Panc1 (cell line): ENCODE measurements at regions not wholly inside any gene's neighbourhood (a gene's known extent, or its start where the extent isn't known, plus 50 kb on each side); places are given as distances from the start of the nearest gene placed in this dataset.

Experiments
- ATAC-seq: fragments of 200-7000 bp; cut with Tn5 transposase; 2 replicates; pipeline ENCODE4 v1.9.1; 2020; ENCODE audit warnings: mild to moderate bottlenecking, moderate library complexity
- BruUV-seq: library from RNA; stranded (reverse); fragments of 400-500 nt; replicated peaks from 2 replicates; lab custom pipeline; 2021; lab: Mats Ljungman, UMichigan
- CTCF ChIA-PET: fragments of 300-600 bp; sonication (Branson Sonifier 250); formaldehyde crosslinking; loops from one replicate; lab custom pipeline; 2022; ENCODE audit warnings: antibody characterized with exemption; lab: Charles Lee
- POLR2A ChIA-PET: fragments of 300-600 bp; sonication (Branson Sonifier 250); formaldehyde crosslinking; loops from one replicate; lab custom pipeline; 2022; ENCODE audit warnings: antibody characterized with exemption; lab: Charles Lee
- DNase-seq: peaks from one replicate; pipeline ENCODE4 v3.0.0-alpha.2; 2010; ENCODE audit warnings: low read depth, low spot score
- H3K27ac ChIP-seq: 2 replicates; pipeline ENCODE4 v1.5.1; 2011; ENCODE audit warnings: mild to moderate bottlenecking, low read length, inconsistent platforms
- H3K27me3 ChIP-seq: fragments of 200-500 bp; sonication (Bioruptor generic); 2 replicates; pipeline ENCODE4 v1.6.0; 2014; ENCODE audit warnings: low read length, inconsistent platforms; ENCODE audit not compliant: control insufficient read depth, insufficient read depth
- H3K36me3 ChIP-seq: fragments of 200-500 bp; sonication (Bioruptor generic); 2 replicates; pipeline ENCODE4 v1.5.1; 2014; ENCODE audit warnings: inconsistent platforms, mild to moderate bottlenecking, low read length, moderate library complexity; ENCODE audit not compliant: control insufficient read depth, insufficient read depth
- H3K4me1 ChIP-seq: 2 replicates; pipeline ENCODE4 v1.5.1; 2011; ENCODE audit warnings: inconsistent platforms, mild to moderate bottlenecking, low read length, moderate library complexity; ENCODE audit not compliant: control insufficient read depth, insufficient read depth
- H3K4me3 ChIP-seq, 2 experiments: 2 replicates each; pipeline ENCODE4 v1.5.1; 2011 to 2012; ENCODE audit warnings: low read depth in 2 of 2, low read length in 2 of 2, mild to moderate bottlenecking in 2 of 2, inconsistent platforms in 1 of 2, moderate library complexity in 1 of 2
- H3K9me3 ChIP-seq: fragments of 200-500 bp; sonication (Bioruptor generic); 2 replicates; pipeline ENCODE4 v1.5.1; 2014; ENCODE audit warnings: low read depth, mild to moderate bottlenecking, inconsistent platforms, low read length, moderate library complexity; ENCODE audit not compliant: control insufficient read depth, insufficient read depth
- CTCF ChIP-seq: fragments of 450-650 bp; IDR thresholded peaks from 2 replicates; pipeline ENCODE4 v1.5.1; 2017; ENCODE audit warnings: mild to moderate bottlenecking
- POLR2AphosphoS5 ChIP-seq: IDR thresholded peaks from 2 replicates; pipeline ENCODE4 v1.6.1; 2012; ENCODE audit warnings: mild to moderate bottlenecking, low read depth, low read length, moderate library complexity
- SIN3A ChIP-seq: IDR thresholded peaks from 2 replicates; pipeline ENCODE4 v1.6.1; 2012; ENCODE audit warnings: low read depth, mild to moderate bottlenecking, low read length, moderate library complexity, borderline replicate concordance; ENCODE audit not compliant: insufficient read depth
- TCF7L2 ChIP-seq: IDR thresholded peaks from 2 replicates; pipeline ENCODE4 v1.6.1; 2011; ENCODE audit warnings: mild to moderate bottlenecking, low read depth, low read length, inconsistent platforms
- in situ Hi-C: cut with HindIII; loops from 2 replicates; pipeline ENCODE4 v1.10.0; 2016; ENCODE audit warnings: low sequenced_read_pairs, low pct_unique_long_range_greater_than_20kb
- intact Hi-C: fragments of 100-400 bp; cut with micrococcal nuclease; formaldehyde crosslinking; loops from one replicate; pipeline ENCODE4 v1.10.0; 2022; ENCODE audit not compliant: unreplicated experiment
- TF ChIP-seq, protein P1 (sequence below), 2 experiments: IDR thresholded peaks; 2 replicates each; pipeline ENCODE4 v1.6.1; 2011 to 2012; ENCODE audit warnings: low read depth in 2 of 2, control low read depth in 1 of 2, low read length in 1 of 2, mild to moderate bottlenecking in 1 of 2, moderate library complexity in 1 of 2; ENCODE audit not compliant: insufficient read depth in 1 of 2

DNA sequence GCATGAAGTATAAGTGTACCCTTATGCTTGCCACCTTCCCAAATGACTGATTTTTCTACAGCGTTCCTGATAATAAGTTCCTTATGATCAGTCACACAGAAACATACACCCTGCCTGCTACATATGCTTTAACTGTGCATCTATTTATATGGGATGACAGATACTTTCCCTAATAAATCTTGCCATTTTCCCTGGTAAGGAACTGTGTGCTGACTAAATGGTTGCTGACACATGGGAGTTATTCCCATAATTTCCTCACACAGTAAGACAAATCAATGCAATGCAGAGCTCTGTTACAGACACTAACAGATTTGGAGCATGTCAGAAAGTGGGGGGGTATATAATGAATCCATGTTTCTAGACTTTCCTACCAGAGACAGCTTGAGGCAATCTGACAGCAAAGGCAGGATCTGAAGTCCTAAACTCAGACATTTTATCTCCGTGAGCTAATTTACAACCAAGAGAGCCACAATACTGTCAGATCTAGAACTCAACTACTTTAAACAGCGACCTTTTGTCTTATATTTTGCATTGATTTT lies 86.9 kb upstream of the TCF12 start:
- BruUV-seq, result no TSS peak
- no peaks in the 10 kb centered on the region for H3K9me3 ChIP-seq
- in situ Hi-C loops, result no loop called here
- ATAC-seq (no peak), DNase-seq (no peak)
- H3K27ac ChIP-seq, result no peak overlapping the region
- no peak for TF ChIP-seq CTCF
- no peak for TF ChIP-seq TCF7L2
- TF ChIP-seq POLR2AphosphoS5, result no peak
- TF ChIP-seq SIN3A, result no peak
- TF ChIP-seq, protein P1, sequence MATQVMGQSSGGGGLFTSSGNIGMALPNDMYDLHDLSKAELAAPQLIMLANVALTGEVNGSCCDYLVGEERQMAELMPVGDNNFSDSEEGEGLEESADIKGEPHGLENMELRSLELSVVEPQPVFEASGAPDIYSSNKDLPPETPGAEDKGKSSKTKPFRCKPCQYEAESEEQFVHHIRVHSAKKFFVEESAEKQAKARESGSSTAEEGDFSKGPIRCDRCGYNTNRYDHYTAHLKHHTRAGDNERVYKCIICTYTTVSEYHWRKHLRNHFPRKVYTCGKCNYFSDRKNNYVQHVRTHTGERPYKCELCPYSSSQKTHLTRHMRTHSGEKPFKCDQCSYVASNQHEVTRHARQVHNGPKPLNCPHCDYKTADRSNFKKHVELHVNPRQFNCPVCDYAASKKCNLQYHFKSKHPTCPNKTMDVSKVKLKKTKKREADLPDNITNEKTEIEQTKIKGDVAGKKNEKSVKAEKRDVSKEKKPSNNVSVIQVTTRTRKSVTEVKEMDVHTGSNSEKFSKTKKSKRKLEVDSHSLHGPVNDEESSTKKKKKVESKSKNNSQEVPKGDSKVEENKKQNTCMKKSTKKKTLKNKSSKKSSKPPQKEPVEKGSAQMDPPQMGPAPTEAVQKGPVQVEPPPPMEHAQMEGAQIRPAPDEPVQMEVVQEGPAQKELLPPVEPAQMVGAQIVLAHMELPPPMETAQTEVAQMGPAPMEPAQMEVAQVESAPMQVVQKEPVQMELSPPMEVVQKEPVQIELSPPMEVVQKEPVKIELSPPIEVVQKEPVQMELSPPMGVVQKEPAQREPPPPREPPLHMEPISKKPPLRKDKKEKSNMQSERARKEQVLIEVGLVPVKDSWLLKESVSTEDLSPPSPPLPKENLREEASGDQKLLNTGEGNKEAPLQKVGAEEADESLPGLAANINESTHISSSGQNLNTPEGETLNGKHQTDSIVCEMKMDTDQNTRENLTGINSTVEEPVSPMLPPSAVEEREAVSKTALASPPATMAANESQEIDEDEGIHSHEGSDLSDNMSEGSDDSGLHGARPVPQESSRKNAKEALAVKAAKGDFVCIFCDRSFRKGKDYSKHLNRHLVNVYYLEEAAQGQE (IDR thresholded peaks at IDR 0.05; ENCODE audit: insufficient read depth in 1 of 2, low read depth in 2 of 2, low read length in 1 of 2), result no peak
- no peaks in the 10 kb centered on the region for H3K4me1 ChIP-seq
- POLR2A ChIA-PET, result interaction anchor here (0.5 to 0.6 kb wide), 2 partner anchors 316 to 385 kb away, joined by 3 read pairs; no protein-coding TSS in a partner anchor
- H3K27me3 ChIP-seq, result no peaks in the 10 kb centered on the region
- no peak overlapping the region for H3K4me3 ChIP-seq
- intact Hi-C loops, result no loop called here
- H3K36me3 ChIP-seq, result no peaks in the 10 kb centered on the region
- CTCF ChIA-PET, result no interaction called here

- no TSS peak for BruUV-seq
- no peak overlapping the region for H3K4me3 ChIP-seq
- DNase-seq (no peak), ATAC-seq (no peak)
- in situ Hi-C loops, result no loop called here
- intact Hi-C loops, result loop anchor here (5.0 kb wide), 1 partner anchor 483 kb away; no protein-coding TSS in a partner anchor
- TF ChIP-seq, protein P1 (IDR thresholded peaks at IDR 0.05; ENCODE audit: insufficient read depth in 1 of 2, low read depth in 2 of 2, low read length in 1 of 2), result no peak
- TF ChIP-seq POLR2AphosphoS5 (no peak), SIN3A (no peak), TCF7L2 (no peak), CTCF (no peak)
- POLR2A ChIA-PET, result no interaction called here
- H3K27ac ChIP-seq, result no peak overlapping the region
- no peaks in the 10 kb centered on the region for H3K36me3 ChIP-seq
- no peaks in the 10 kb centered on the region for H3K27me3 ChIP-seq
- H3K9me3 ChIP-seq, result no peaks in the 10 kb centered on the region
- H3K4me1 ChIP-seq, result no peaks in the 10 kb centered on the region
- CTCF ChIA-PET, result no interaction called here
Observed at GRCh38 chr15:56824175-56824574, 90.9 kb upstream of the ZNF280D start.
